HL-60 (cell line): ENCODE measurements at regions not wholly inside any gene's neighbourhood (a gene's known extent, or its start where the extent isn't known, plus 50 kb on each side); places are given as distances from the start of the nearest gene placed in this dataset.

ENCODE experiments used
- REST ChIP-seq: IDR thresholded peaks from 2 replicates; pipeline ENCODE4 v1.6.1; 2012; ENCODE audit warnings: low read depth; ENCODE audit not compliant: insufficient replicate concordance
- TF ChIP-seq, protein P1 (sequence below): IDR thresholded peaks from one replicate; pipeline ENCODE4 v1.5.1; 2011; ENCODE audit warnings: low read length, control low read depth, inconsistent platforms; ENCODE audit not compliant: insufficient read depth

DNA sequence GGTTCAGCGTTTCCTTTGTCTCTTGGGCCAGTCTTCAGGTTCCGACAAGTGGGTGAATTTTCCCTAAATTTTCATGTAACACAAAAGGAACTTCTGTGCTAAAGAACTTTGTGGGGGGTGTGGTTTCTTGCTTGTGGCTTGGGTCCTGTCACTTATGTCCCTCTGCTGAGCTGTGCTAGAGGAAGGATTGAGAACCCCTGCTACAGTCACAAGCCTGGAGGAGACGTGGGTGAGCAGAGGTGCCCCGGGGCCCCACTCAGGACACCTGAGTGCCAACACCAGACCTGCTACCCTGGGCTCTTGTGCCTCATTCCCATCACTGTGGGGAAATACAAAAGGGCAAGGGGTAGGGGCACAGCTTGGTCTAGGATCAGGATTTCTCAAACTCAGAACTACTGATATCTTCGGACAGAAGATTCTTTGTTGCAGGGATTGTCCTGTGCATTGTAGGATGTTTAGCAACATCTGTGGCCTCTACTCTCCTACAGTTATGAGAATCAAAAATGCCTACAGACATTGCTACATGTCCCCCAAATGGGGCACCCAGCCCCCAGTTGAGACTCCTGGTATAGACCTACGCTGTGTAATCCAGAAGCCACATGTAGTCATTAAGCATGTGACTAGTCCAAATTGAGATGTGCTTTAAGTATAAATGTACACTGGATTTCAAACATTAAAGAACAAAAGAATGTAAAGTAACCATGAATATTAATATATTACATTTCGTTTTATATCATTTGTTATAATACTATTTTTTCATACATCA is 128.7 kb downstream of the LY86 start:
- no peak for TF ChIP-seq REST
- TF ChIP-seq, protein P1, sequence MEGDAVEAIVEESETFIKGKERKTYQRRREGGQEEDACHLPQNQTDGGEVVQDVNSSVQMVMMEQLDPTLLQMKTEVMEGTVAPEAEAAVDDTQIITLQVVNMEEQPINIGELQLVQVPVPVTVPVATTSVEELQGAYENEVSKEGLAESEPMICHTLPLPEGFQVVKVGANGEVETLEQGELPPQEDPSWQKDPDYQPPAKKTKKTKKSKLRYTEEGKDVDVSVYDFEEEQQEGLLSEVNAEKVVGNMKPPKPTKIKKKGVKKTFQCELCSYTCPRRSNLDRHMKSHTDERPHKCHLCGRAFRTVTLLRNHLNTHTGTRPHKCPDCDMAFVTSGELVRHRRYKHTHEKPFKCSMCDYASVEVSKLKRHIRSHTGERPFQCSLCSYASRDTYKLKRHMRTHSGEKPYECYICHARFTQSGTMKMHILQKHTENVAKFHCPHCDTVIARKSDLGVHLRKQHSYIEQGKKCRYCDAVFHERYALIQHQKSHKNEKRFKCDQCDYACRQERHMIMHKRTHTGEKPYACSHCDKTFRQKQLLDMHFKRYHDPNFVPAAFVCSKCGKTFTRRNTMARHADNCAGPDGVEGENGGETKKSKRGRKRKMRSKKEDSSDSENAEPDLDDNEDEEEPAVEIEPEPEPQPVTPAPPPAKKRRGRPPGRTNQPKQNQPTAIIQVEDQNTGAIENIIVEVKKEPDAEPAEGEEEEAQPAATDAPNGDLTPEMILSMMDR, result no peak
